Suprapubic skin (tissue), 4 donors: ENCODE measurements at regions not wholly inside any gene's neighbourhood (a gene's known extent, or its start where the extent isn't known, plus 50 kb on each side); places are given as distances from the start of the nearest gene placed in this dataset.

ENCODE experiments used
- DNase-seq, 2 donors: peaks; one replicate each; pipeline ENCODE4 v3.0.0-alpha.2; 2019; ENCODE audit warnings: low spot score in 2 of 2
- H3K27ac ChIP-seq: fragments of 200-600 bp; sonication (generic); one replicate; pipeline ENCODE4 v1.5.1; 2019
- H3K27me3 ChIP-seq: fragments of 200-600 bp; sonication (generic); one replicate; pipeline ENCODE4 v1.5.1; 2019
- H3K36me3 ChIP-seq: fragments of 200-600 bp; sonication (generic); one replicate; pipeline ENCODE4 v1.5.1; 2019
- H3K4me1 ChIP-seq: fragments of 200-600 bp; sonication (generic); one replicate; pipeline ENCODE4 v1.5.1; 2019
- H3K4me3 ChIP-seq: fragments of 200-600 bp; sonication (generic); one replicate; pipeline ENCODE4 v1.5.1; 2019; ENCODE audit warnings: mild to moderate bottlenecking
- H3K9me3 ChIP-seq: fragments of 200-600 bp; sonication (generic); one replicate; pipeline ENCODE4 v1.5.1; 2019
- CTCF ChIP-seq, 2 donors: fragments of 200-600 bp in 1 of 2; fragments of 450-650 bp in 1 of 2; sonication (generic) in 1 of 2; IDR thresholded peaks; one replicate each; pipeline ENCODE4 v1.5.1; 2016 to 2019; ENCODE audit warnings: antibody characterized with exemption in 2 of 2, mild to moderate bottlenecking in 1 of 2, moderate library complexity in 1 of 2
- EP300 ChIP-seq: sonication (generic); formaldehyde crosslinking; IDR thresholded peaks from one replicate; pipeline ENCODE4 v1.6.1; 2017; ENCODE audit warnings: antibody characterized with exemption
- POLR2A ChIP-seq, 2 donors: fragments of 450-650 bp; IDR thresholded peaks; one replicate each; pipeline ENCODE4 v1.6.1; 2017; ENCODE audit warnings: antibody characterized with exemption in 2 of 2, mild to moderate bottlenecking in 2 of 2, moderate library complexity in 2 of 2
- POLR2AphosphoS5 ChIP-seq, 3 donors: sonication (generic); formaldehyde crosslinking; IDR thresholded peaks; one replicate each; pipeline ENCODE4 v1.6.1; 2017; ENCODE audit warnings: antibody characterized with exemption in 3 of 3
- WGBS: methylation state at CpG from one replicate; pipeline ENCODE4 v1.1.5; 2018; 5-methylcytosine and 5-hydroxymethylcytosine counted together

GRCh38 chr18:49697049-49697448 is 116.3 kb downstream of the ACAA2 start:
- WGBS = 86% methylated on average over 4 of the region's 4 CpGs

GRCh38 chr18:49694402-49694801 is 118.9 kb downstream of the ACAA2 start:
- TF ChIP-seq POLR2A (IDR thresholded peaks at IDR 0.05) (no peak), CTCF (IDR thresholded peaks at IDR 0.05) (no peak), POLR2AphosphoS5 (IDR thresholded peaks at IDR 0.05) (no peak), EP300 (no peak)
- Histone ChIP-seq H3K36me3 (no peaks in the 10 kb centered on the region), H3K4me1 (no peaks in the 10 kb centered on the region), H3K9me3 (no peaks in the 10 kb centered on the region), H3K27me3 (no peaks in the 10 kb centered on the region), H3K4me3 (no peak overlapping the region), H3K27ac (no peak overlapping the region)
- no peak for DNase-seq
- WGBS = 92% methylated on average over 1 of the region's 1 CpG

More at GRCh38 chr18:49697049-49697448, 116.3 kb downstream of the ACAA2 start:
- Histone ChIP-seq H3K4me1 (no peaks in the 10 kb centered on the region), H3K4me3 (no peak overlapping the region), H3K9me3 (no peaks in the 10 kb centered on the region), H3K36me3 (no peaks in the 10 kb centered on the region), H3K27me3 (no peaks in the 10 kb centered on the region), H3K27ac (no peak overlapping the region)
- TF ChIP-seq POLR2AphosphoS5 (IDR thresholded peaks at IDR 0.05) (no peak), EP300 (no peak), POLR2A (IDR thresholded peaks at IDR 0.05) (no peak), CTCF (IDR thresholded peaks at IDR 0.05) (no peak)
- no peak for DNase-seq

- H3K4me3 ChIP-seq = no peak overlapping the region
- H3K4me1 ChIP-seq = no peaks in the 10 kb centered on the region
- no peaks in the 10 kb centered on the region for H3K27me3 ChIP-seq
- DNase-seq = no peak
- 81% methylated on average over 4 of the region's 4 CpGs for WGBS
- no peak for TF ChIP-seq POLR2AphosphoS5 (IDR thresholded peaks at IDR 0.05)
- no peak for TF ChIP-seq POLR2A (IDR thresholded peaks at IDR 0.05)
- TF ChIP-seq EP300 = no peak
- no peak for TF ChIP-seq CTCF (IDR thresholded peaks at IDR 0.05)
- no peaks in the 10 kb centered on the region for H3K9me3 ChIP-seq
- no peak overlapping the region for H3K27ac ChIP-seq
- H3K36me3 ChIP-seq = no peaks in the 10 kb centered on the region
These were observed 119.7 kb downstream of the ACAA2 start for GRCh38 chr18:49693717-49694005.

GRCh38 chr18:49692906-49693716 is 120.2 kb downstream of the ACAA2 start:
- WGBS = 80% methylated on average over 10 of the region's 10 CpGs
- H3K27ac ChIP-seq = no peak overlapping the region
- no peaks in the 10 kb centered on the region for H3K27me3 ChIP-seq
- H3K36me3 ChIP-seq = no peaks in the 10 kb centered on the region
- TF ChIP-seq POLR2AphosphoS5 (IDR thresholded peaks at IDR 0.05) (no peak), CTCF (IDR thresholded peaks at IDR 0.05) (no peak), POLR2A (IDR thresholded peaks at IDR 0.05) (no peak), EP300 (no peak)
- H3K9me3 ChIP-seq = no peaks in the 10 kb centered on the region
- H3K4me1 ChIP-seq = no peaks in the 10 kb centered on the region
- H3K4me3 ChIP-seq = no peak overlapping the region
- DNase-seq = no peak

- WGBS = 66% methylated on average over 2 of the region's 2 CpGs
- Histone ChIP-seq H3K4me3 (no peak overlapping the region), H3K36me3 (no peaks in the 10 kb centered on the region), H3K9me3 (no peaks in the 10 kb centered on the region), H3K27me3 (no peaks in the 10 kb centered on the region), H3K27ac (no peak overlapping the region), H3K4me1 (no peaks in the 10 kb centered on the region)
- DNase-seq = no peak
- TF ChIP-seq POLR2AphosphoS5 (IDR thresholded peaks at IDR 0.05) (no peak), POLR2A (IDR thresholded peaks at IDR 0.05) (no peak), CTCF (IDR thresholded peaks at IDR 0.05) (no peak), EP300 (no peak)
These were observed 122.1 kb downstream of the ACAA2 start for GRCh38 chr18:49691177-49691608.
